PC-3 (cell line): ENCODE measurements at regions not wholly inside any gene's neighbourhood (a gene's known extent, or its start where the extent isn't known, plus 50 kb on each side); places are given as distances from the start of the nearest gene placed in this dataset.

ENCODE experiments used
- ATAC-seq: fragments of 200-7000 bp; cut with Tn5 transposase; 2 replicates; pipeline ENCODE4 v1.9.1; 2020; ENCODE audit warnings: mild to moderate bottlenecking, moderate library complexity
- BruUV-seq: library from RNA; stranded (reverse); fragments of 400-500 nt; replicated peaks from 2 replicates; lab custom pipeline; 2021; lab: Mats Ljungman, UMichigan
- CTCF ChIA-PET: fragments of 300-600 bp; sonication (Branson Sonifier 250); formaldehyde crosslinking; loops from one replicate; lab custom pipeline; 2022; ENCODE audit warnings: antibody characterized with exemption; lab: Charles Lee
- POLR2A ChIA-PET: fragments of 300-600 bp; sonication (Branson Sonifier 250); formaldehyde crosslinking; loops from one replicate; lab custom pipeline; 2022; ENCODE audit warnings: antibody characterized with exemption; ENCODE audit not compliant: unreplicated experiment; lab: Charles Lee
- DNase-seq: peaks from one replicate; pipeline ENCODE4 v3.0.0-alpha.2; 2015
- H2AFZ ChIP-seq: fragments of 300-600 bp; sonication (generic); 2 replicates; pipeline ENCODE4 v1.6.0; 2016; ENCODE audit warnings: antibody characterized with exemption, low read length
- H3F3A ChIP-seq: fragments of 300-600 bp; sonication (generic); one replicate; pipeline ENCODE4 v1.6.0; 2017; ENCODE audit warnings: antibody characterized with exemption, low read length, control low read depth, mild to moderate bottlenecking; ENCODE audit not compliant: unreplicated experiment
- H3K27ac ChIP-seq: fragments of 300-600 bp; sonication (generic); 2 replicates; pipeline ENCODE4 v1.5.1; 2016; ENCODE audit warnings: mild to moderate bottlenecking, low read length
- H3K27me3 ChIP-seq: fragments of 300-600 bp; sonication (generic); 2 replicates; pipeline ENCODE4 v1.6.1; 2016; ENCODE audit warnings: low read length, mixed read lengths
- H3K36me3 ChIP-seq: fragments of 300-600 bp; sonication (generic); 2 replicates; pipeline ENCODE4 v1.6.1; 2016; ENCODE audit warnings: low read depth, mixed run types, low read length, mixed read lengths
- H3K4me1 ChIP-seq: fragments of 300-600 bp; sonication (generic); 2 replicates; pipeline ENCODE4 v1.5.1; 2016; ENCODE audit warnings: low read length; ENCODE audit not compliant: insufficient read depth
- H3K4me2 ChIP-seq: fragments of 300-600 bp; sonication (generic); 2 replicates; pipeline ENCODE4 v1.6.0; 2016; ENCODE audit warnings: low read length
- H3K4me3 ChIP-seq: fragments of 300-600 bp; sonication (generic); 2 replicates; pipeline ENCODE4 v1.5.1; 2016; ENCODE audit warnings: mild to moderate bottlenecking, low read length, mixed read lengths
- H3K79me2 ChIP-seq: fragments of 300-600 bp; sonication (generic); 2 replicates; pipeline ENCODE4 v1.6.1; 2017; ENCODE audit warnings: low read length, mixed read lengths
- H3K9ac ChIP-seq: fragments of 300-600 bp; sonication (generic); 2 replicates; pipeline ENCODE4 v1.6.0; 2016; ENCODE audit warnings: mild to moderate bottlenecking, low read length
- H3K9me2 ChIP-seq: fragments of 300-600 bp; sonication (generic); replicated peaks from 2 replicates; pipeline ENCODE4 v1.6.1; 2016; ENCODE audit warnings: mixed run types, low read length, mixed read lengths
- H3K9me3 ChIP-seq: fragments of 300-600 bp; sonication (generic); 2 replicates; pipeline ENCODE4 v1.6.1; 2016; ENCODE audit warnings: low read length, mixed read lengths
- H4K20me1 ChIP-seq: fragments of 300-600 bp; sonication (generic); 2 replicates; pipeline ENCODE4 v1.6.1; 2016; ENCODE audit warnings: low read length, mixed read lengths
- CTCF ChIP-seq: fragments of 300-600 bp; sonication (generic); conservative IDR thresholded peaks from 2 replicates; pipeline ENCODE4 v1.5.1; 2017; ENCODE audit warnings: antibody characterized with exemption, low read depth, mild to moderate bottlenecking, low read length
- EZH2 ChIP-seq: fragments of 300-600 bp; sonication (generic); IDR thresholded peaks from one replicate; pipeline ENCODE4 v1.6.1; 2017; ENCODE audit warnings: antibody characterized with exemption, mild to moderate bottlenecking, low read length; ENCODE audit not compliant: unreplicated experiment
- EZH2phosphoT487 ChIP-seq: fragments of 300-600 bp; sonication (generic); IDR thresholded peaks from 2 replicates; pipeline ENCODE4 v1.6.1; 2018; ENCODE audit warnings: mild to moderate bottlenecking, antibody characterized with exemption, low read length, borderline replicate concordance
- intact Hi-C: fragments of 100-400 bp; cut with micrococcal nuclease; formaldehyde crosslinking; loops from 2 replicates; pipeline ENCODE4 v1.9.0; 2023

- no peak for ATAC-seq
- intact Hi-C loops, result no loop called here
- ChIA-PET CTCF (no interaction called here), POLR2A (no interaction called here)
- Histone ChIP-seq H3K27ac (no peak overlapping the region), H3K4me3 (no peak overlapping the region), H3K27me3 (peaks cover 39% of the 10 kb centered on the region), H3K9ac (no peak overlapping the region), H2AFZ (no peak overlapping the region), H3K4me2 (no peak overlapping the region), H3K9me2 (no peaks in the 10 kb centered on the region), H4K20me1 (no peaks in the 10 kb centered on the region), H3K79me2 (no peaks in the 10 kb centered on the region), H3K9me3 (no peaks in the 10 kb centered on the region), H3K4me1 (no peaks in the 10 kb centered on the region), H3F3A (no peaks in the 10 kb centered on the region), H3K36me3 (no peaks in the 10 kb centered on the region)
- DNase-seq, result no peak
- TF ChIP-seq CTCF (no peak), EZH2 (no peak), EZH2phosphoT487 (no peak)
- no TSS peak for BruUV-seq
Measured at GRCh38 chr18:61749546-61749945, 143.3 kb downstream of the RNF152 start.

- H3K4me1 ChIP-seq, result no peaks in the 10 kb centered on the region
- no peak for ATAC-seq
- no peak for DNase-seq
- H3F3A ChIP-seq, result no peaks in the 10 kb centered on the region
- BruUV-seq, result no TSS peak
- no peaks in the 10 kb centered on the region for H3K9me2 ChIP-seq
- POLR2A ChIA-PET, result no interaction called here
- CTCF ChIA-PET, result no interaction called here
- no peak for TF ChIP-seq EZH2
- TF ChIP-seq CTCF, result no peak
- TF ChIP-seq EZH2phosphoT487, result no peak
- H3K4me2 ChIP-seq, result no peak overlapping the region
- no peaks in the 10 kb centered on the region for H3K79me2 ChIP-seq
- peaks cover 39% of the 10 kb centered on the region for H3K27me3 ChIP-seq
- H3K36me3 ChIP-seq, result no peaks in the 10 kb centered on the region
- no peak overlapping the region for H3K27ac ChIP-seq
- H4K20me1 ChIP-seq, result no peaks in the 10 kb centered on the region
- H2AFZ ChIP-seq, result no peak overlapping the region
- H3K9ac ChIP-seq, result no peak overlapping the region
- intact Hi-C loops, result no loop called here
- no peak overlapping the region for H3K4me3 ChIP-seq
- H3K9me3 ChIP-seq, result no peaks in the 10 kb centered on the region
Measured at GRCh38 chr18:61749031-61749430, 143.8 kb downstream of the RNF152 start.

- no peak overlapping the region for H3K4me2 ChIP-seq
- no peak overlapping the region for H3K27ac ChIP-seq
- H3K4me1 ChIP-seq, result no peaks in the 10 kb centered on the region
- H3K9ac ChIP-seq, result no peak overlapping the region
- ChIA-PET POLR2A (no interaction called here), CTCF (no interaction called here)
- H3K4me3 ChIP-seq, result no peak overlapping the region
- DNase-seq (no peak), ATAC-seq (no peak)
- no peaks in the 10 kb centered on the region for H3K79me2 ChIP-seq
- no peaks in the 10 kb centered on the region for H3K36me3 ChIP-seq
- H3K9me2 ChIP-seq, result no peaks in the 10 kb centered on the region
- H4K20me1 ChIP-seq, result no peaks in the 10 kb centered on the region
- H2AFZ ChIP-seq, result no peak overlapping the region
- no peaks in the 10 kb centered on the region for H3F3A ChIP-seq
- BruUV-seq, result no TSS peak
- no peaks in the 10 kb centered on the region for H3K9me3 ChIP-seq
- peaks cover 41% of the 10 kb centered on the region for H3K27me3 ChIP-seq
- intact Hi-C loops, result no loop called here
- no peak for TF ChIP-seq EZH2
- TF ChIP-seq CTCF, result no peak
- TF ChIP-seq EZH2phosphoT487, result no peak
Measured at GRCh38 chr18:61748004-61748403, 144.8 kb downstream of the RNF152 start.
